NCI-H69 (cell line): ENCODE measurements at regions not wholly inside any gene's neighbourhood (a gene's known extent, or its start where the extent isn't known, plus 50 kb on each side); places are given as distances from the start of the nearest gene placed in this dataset.

Source experiments
- DNase-seq: peaks from one replicate; lab custom pipeline; 2025; lab: John Stamatoyannopoulos, UW

DNA sequence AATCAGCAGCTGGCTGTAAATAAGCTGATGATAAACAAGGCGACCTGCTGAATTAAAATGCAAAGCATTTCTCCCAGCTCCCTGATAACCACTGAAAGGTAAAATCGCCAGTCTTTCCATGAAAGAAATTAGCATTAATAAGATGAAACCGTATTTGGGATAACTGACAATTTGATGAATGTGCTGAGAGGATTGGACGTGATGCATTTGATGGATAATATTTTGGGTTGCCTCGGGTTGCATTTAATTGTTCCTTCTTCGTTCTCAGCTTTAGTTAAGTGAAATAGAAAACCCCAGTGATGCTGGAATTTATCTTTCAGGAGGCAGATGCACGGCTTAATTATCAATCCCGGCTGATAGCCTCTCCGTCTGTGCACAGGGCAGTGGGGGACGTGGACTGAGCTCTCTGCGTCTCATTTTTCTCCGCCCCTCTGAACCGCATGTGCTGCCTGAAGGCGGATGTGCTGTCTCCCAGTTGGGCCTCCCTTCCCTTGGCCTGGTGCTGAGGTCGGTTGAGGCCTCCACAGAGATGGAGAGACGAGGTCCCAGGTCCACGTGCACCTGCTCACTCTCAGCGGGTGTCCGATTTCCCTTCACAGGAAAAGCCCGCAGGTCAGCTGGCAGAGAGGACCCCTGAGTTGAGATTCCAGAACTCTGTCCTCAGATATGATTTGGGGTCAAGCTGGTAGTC lies 846.2 kb downstream of the BRD1 start:
- no peak for DNase-seq

DNA sequence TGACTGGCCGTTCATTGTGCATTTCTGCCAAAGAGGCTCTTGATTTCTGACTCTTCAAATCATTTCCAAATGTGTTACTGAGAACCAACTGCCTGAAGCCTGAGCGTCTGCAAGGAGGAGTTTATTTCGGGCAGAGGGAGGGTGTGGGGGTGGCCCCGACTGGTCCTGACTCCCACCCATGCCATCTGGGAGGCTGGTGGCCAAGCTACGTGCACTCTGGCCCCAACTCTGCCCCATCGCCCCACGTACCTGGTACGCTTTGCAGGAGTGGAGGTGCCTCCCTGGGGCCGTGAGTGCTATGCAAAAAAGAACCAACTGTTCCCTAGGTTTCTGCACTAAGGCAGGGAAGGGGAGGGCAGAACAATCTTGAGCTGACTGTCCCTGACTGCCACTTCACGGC lies 846.8 kb downstream of the BRD1 start:
- DNase-seq, result no peak

DNA sequence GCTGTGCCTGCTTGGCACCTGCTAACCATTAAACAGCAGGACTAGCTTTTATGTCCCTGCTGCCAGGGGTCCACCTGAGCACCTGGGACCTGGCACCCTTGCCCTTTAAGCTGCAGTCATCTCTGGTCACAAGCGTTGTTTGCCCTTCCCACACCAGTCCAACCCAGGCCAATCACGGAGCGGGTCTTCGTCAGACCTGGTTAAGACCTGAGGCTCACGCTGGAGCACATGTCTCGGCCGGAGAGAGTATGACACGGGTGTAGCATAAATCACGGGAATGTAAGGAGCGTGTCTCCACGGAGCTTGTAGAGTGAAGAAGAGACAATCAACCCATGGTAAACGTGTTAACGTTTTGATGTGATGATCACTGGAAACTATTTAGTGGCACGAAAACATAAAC lies 847.3 kb downstream of the BRD1 start:
- peak; percentile 37 for DNase-seq

DNA sequence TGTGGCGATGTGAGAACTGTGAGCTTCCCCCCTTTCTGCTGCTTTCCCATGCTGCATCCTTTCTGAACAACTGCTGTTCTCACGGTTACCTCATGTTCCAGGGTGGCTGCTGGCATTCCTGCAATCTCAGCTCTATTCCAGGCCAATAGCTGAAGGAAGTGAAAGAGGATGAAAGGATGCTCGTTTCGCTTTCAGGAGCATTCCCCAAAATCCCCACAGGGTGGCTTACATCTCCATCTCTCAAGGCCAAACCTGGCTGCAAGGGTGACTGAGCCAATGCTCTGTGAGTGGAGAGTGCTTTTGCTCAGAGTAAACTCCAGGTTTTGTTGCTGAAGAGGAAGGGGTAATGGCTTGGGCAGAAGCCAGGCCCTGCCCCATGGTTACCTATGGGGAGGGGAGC lies 848.2 kb downstream of the BRD1 start:
- DNase-seq, result peak; percentile 73

DNA sequence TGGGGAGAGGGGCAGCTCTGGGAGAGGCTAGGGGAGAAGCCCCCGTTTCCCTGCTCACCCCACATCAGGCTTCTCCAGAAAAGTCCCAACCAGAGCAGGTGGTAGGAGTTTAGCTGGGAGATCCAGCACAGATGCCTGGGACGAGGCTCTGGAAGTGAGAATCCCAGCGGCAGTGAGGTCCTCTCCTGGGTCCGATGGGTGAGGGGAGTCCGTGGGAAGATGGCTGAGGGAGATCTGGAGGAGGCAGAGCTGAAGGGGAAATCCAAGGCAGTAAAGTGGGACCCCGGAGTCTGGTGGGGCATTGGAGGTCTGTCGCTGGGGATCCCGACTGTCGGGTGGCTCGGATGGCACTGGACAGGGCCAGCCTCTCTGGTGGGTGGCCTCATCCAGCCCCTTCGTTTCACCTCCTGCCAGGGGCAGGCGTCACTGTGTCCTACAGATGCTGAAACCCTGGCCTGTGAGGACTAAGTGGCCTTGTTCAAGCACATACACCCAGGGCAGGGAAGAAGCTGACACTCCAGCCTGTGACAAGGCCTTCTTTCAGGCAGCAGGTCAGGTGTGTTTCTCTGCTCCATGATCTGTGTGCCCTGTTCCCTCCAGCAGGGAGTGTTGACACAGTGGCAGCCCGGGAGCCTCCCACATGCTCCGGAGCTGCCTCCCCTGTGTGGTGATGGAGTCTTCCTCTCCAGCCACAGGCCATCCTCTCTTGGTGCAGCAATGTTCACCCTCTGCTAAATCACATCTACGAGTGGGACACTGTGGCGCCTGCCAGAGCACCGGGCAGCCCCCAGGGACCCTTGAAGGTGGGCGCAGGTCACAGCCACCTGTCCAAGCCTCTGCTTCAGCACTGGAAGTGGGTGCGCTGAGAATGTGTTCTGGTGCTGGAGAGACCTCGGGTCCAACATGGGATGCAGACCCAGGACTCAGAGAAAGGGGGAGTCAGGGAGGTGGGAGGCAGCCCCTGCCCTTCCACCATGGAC lies 850.8 kb downstream of the BRD1 start:
- DNase-seq, result peak; percentile 46

DNA sequence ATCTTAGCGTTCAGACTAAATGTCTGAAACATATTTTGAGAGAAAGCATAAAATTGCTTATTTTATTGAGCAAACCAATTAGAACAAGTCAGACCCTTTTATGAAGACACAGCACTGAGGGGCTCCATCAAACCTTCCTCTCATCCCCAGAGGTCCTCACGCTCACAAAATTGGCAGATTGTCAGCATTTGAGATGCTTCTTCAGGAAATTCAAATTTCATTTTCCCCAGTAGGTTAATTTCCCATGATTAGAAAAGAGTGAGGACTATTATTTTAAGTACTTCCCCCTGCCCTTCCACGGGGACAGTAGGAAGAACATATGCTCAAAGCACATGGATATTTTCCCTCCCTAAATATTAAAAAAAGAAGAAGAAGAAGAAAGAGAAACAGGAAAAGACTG lies 851.8 kb downstream of the BRD1 start:
- no peak for DNase-seq

DNA sequence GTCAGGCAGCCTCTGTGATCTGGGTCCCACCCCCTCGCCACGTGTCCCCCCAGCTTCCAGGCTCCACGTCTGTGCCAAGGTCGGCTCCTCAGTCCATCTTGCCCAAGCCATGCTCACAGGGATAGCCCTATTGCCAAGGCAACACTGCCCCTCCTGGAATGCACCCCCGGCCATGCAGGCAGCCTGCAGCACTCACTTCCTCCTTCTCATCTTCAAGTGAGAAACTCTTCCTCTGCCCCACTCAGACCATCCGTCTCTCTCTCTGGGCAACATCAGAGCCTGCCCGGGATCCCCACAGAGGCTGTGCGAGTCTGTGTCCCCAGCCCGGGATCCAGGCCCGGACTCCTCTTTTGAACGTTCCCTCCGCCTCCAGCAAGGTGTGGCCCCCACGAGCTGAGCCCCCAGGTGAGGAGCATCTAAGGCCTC lies 852.3 kb downstream of the BRD1 start:
- DNase-seq, result no peak

DNA sequence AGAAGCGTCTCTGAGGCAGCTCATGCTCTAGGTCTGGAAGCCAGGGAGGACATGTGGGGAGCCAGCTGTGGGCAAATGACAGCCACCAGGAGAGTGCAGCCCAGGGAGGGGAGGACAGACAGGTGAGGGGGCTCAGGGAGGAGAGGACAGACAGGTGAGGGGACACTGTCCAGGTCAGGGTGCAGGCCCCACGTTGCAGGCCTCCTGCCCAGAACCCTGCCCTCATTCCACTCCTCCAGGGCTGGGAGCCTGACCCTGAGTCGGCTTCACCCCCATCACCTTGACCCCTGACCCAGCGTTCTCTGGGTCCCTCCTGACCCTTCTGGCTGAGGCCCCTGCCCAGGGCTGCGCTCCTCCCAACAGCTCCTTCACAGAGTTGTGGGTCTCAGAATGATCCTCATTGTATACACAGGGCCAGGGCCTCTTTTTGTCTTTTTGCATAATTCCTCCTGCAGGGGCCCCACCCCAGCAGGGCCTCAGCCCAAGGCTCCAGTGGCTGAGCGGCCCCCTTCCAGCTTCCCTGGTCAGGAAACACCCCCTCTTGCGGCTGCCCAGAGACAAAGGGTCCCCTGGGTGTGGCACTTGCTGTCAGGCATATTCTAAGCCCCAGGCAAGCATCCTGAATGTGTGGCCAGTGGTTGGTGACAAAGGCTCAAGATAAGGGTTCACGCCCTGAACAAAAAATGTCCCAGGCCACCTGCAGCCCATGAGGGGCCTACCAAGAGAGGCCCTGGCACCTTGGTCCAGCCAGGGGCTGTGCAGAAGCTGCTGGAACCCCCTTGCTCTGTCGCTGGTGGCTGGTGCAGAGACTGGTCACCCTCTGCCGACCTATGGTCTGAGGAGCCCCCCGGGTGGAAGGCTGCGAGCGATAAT lies 853.0 kb downstream of the BRD1 start:
- DNase-seq, result no peak

DNA sequence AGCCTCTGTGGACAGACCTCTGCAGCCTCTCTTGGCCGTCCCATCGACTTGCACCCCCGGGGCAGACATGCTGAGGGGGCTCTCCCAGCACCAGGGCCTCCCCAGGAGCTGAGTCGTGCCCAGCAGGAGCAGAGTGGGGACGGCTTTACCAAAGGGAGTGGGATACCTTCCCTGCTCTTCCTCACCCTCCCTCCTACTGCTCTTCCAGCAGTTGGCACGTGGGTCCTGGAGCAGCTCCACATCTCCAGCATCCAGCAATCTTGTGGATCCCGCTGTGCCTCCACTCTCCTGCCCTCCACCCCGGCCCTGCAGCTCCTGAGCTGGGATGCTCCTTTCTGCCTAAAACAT lies 854.0 kb downstream of the BRD1 start:
- no peak for DNase-seq

DNA sequence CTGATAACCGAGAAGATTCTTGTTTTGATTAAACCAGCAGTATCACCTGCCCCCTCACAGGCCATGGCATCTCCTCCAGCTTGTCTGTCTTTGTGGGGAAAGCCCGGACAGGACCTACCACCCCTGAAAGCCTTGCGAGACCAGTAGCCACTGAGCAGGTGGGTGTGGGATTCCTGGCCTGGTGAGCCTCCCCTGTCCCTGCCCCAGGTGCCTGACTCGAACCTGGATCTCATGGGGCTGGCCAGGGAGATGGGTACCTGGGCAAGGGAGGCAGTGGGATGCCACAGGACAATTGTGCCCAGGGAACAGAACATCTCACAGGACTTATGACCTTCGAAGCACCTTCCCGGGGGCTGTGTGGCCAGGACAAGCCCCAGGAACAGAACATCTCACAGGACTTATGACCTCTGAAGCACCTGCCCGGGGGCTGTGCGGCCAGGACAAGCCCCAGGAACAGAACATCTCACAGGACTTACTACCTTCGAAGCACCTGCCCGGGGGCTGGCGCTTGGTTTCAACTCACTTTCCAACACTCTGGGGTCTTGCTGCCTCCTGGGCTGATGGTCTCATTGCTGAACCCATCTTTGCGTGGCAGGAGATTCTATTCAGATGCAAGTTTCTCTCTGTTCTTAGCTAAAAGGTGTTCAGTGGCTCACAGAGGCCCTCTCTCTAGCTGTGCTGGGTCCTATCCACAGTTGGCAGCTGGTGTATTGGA lies 854.5 kb downstream of the BRD1 start:
- DNase-seq, result no peak

DNA sequence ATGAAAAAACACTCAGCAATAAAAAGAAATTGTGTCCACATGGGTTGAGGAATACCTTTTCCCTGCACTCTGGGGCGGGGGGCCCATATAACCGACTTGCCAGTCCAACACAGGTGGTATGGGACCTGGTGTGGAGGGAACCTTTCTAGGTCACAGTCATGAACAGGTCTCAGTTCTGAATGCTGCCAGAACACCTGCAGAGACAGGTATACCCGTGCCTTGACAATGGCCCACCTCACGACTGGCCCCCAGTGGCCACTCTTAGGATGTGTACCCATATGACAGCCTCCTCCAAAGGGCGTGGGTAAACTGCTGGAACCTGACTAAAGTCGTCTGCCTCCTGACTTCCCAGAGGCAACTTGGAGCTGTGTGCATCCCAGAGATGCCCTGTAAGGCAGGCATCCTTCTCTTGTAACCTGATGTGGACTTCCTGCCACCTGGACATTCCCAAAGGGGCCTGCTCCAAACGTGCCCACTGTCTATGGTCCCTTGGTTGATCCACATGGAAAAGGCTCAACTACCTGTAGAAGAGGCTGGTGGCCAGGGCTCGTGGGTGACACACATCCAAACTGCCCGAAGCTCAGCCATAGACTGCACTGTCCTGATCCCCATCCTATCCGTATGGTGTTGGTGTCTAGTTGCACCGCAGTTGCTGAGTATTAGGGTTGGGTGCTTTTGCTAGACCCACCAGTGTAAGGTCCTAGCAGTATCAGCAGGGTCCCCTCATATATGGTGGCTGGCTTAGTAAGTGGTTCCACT lies 859.3 kb downstream of the BRD1 start:
- peak; percentile 60 for DNase-seq

DNA sequence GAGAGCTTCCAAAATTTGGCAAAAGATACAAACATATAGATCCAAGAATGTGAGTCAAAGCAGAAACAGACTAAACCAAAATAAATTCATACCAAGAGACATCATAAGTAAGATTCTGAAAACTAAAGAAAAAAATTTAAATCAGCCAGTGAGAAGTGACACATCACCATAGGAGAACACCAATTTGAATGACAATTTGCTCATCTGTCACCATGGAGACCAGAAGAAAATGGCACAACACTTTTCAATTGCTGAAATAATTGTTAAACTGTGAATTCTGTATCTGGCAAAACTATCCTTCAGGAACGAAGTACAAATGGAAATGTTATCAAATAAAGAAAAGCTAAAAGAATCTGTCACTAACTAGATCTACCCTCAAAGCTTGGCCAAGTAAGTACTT lies 864.3 kb downstream of the BRD1 start:
- no peak for DNase-seq

DNA sequence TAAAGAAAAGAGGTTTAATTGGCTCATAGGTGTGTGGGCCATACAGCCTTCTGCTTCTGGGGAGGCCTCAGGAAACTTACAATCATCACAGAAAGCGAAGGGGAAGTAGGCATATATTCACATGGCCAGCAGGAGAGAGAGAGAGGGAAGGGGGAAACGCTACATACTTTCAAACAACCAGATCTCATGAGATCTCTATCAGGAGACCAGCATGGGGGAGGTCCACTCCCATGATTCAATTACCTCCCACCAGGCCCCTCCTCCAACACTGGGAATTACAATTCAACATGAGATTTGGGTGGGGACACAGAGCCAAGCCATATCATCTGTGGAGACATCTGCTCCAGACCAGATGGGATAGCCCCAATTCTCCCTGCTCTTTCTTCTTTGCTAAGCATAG lies 866.0 kb downstream of the BRD1 start:
- DNase-seq, result no peak

DNA sequence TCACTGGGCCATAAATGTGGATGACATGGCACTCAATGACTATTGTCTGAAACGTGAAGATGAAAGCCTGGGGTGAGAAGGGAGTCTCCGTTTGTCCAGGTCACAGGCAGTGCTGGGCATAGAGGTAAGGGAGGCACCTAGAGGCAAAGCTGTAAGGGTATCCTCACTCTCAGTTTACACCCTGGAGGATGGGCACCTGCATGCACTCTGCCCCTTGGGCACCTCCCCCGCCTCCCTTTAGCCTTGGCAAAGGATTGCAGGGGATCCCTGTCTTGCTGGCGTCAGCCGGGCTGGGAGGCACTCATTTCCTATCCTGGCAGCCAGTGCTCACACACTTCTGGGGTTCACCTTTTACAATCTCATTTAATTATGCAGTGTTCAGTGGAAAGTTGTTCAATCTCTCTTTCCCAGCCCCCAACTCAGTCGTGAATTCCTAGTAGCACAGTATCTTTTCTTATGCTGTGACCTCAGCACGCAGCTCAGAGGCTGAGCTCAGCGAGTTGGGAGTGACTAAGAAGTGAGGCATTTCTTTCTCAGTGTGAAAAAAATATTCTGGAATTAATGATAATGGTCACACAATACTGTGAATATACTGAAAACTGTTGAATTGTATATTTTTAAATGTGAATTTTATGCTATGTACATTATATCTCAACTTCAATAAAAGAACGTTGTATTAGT lies 866.6 kb downstream of the BRD1 start:
- DNase-seq, result no peak

DNA sequence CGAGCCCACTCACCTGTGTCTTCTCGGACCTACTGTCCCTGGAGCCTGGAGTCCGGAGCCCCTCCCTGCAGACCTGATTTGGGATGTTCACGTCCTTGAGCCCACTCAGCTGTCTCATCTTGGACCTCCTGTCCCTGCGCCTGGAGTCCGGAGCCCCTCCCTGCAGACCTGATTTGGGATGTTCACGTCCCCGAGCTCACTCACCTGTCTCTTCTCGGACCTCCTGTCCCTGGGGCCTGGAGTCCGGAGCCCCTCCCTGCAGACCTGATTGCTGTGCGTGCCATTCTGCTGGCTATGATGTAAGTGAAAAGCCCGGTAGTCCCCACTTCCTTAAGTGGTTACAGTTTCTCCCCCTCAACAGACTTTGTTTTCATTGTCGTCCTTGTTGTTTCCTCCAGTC lies 867.1 kb downstream of the BRD1 start:
- no peak for DNase-seq

DNA sequence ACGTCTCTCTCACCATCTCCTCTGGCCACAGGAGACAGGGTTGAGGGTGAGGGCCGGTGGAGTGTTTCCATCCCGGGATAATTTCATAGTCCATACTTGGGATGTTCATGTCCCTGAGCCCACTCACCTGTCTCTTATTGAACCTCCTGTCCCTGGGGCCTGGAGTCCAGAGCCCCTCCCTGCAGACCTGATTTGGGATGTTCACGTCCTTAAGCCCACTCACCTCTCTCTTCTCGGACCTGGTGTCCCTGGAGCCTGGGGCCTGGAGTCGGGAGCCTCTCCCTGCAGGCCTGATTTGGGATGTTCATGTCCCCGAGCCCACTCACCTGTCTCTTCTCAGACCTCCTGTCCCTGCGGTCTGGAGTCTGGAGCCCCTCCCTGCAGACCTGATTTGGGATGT lies 868.2 kb downstream of the BRD1 start:
- no peak for DNase-seq

DNA sequence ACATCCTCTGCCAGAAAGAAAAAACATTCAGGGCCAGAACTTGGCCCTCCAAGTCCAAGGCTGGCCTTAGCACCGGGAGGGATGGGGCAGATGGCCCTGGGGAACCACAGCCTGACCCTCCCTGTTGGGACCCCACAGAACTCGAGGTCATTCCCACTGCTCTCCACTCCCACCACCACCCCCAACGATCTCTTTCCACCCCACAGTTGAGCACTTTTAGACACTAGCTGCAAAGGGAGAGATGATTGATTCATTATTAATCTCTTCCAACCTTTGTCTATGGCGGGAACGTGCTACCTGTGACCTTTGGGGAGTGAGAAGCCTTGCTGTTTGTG lies 869.7 kb downstream of the BRD1 start:
- no peak for DNase-seq

DNA sequence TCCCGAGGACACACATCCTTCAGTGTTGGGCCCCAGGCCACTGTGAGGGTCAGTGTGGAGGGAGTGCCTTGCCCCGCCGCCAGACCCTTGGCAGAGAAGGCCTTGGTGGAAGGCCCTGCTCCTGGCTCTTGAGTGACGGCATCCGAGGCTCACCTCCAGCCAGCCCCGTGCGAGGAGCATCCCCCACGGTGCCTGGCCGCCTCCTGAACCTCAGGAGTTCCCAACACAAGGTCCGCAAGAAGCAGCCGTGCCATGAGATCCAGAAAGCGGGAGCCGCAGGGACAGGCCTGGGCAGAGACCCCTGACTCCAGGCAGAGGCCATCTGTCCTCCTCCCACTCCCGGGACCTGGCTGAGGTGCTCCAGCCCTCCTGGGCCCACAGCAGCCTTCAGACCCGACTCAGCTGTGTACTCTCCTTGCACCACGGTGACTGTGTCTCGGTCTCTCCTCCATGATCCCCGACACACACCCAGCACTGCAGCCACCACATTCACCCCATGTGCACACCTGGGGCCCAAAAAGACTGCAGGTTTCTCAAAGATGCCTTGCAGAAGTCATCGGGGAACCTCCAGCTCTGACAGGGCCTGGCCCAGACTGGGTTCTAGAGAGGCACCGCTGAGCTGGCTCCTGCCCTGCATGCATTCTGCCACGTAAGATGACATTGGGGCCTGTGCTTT lies 870.2 kb downstream of the BRD1 start:
- no peak for DNase-seq

DNA sequence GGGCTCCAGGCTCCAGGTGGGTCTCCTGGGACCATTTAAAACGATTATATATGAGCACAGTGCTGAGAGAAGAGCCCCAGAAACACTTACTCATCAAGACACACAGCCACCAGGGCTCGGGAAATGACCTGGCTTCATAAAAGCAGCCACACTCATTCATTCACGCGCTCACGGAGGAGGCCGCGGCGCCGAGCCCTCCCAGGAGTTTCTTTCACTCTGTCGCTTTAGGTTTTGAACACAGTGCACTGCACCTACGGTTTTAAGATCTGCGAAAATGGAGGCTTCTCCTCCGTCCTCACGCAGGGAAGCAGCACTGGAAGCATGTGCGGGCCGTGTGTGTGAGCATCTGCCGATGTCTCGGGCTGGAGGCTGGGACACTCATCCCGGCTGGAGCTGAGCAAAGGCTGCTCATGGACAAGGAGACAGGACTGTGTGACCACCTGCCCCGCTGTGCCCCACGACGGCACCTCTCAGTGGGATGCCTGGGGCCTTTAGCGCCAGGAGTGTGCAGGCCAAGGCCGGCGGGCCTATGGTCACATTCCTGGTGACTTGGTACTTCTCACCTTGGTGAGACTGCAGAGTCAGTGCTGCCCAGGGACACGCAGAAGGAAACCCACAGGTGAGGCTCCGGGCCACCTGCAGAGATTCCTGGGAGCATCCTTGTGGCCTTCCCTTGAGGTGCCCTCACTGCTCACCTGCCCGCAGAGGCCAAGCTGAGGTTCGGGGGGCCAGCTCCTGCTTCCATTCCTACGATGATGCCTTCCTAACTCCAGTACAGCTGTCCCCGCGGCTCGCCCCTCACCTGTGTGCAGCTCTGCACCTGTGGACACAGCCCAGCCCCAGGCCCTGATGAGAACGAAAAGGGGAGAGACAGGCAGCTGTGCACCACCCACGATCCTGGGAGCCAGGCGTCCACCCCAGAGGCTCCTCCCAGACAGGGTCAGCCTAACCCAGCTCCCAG lies 872.0 kb downstream of the BRD1 start:
- DNase-seq, result no peak
